ENCODE measurements at regions not wholly inside any gene's neighbourhood (a gene's known extent, or its start where the extent isn't known, plus 50 kb on each side); places are given as distances from the start of the nearest gene placed in this dataset.

- TF ChIP-seq ZNF780A (CRISPR knock-in tag; IDR thresholded peaks at IDR 0.05) = no peak
- TF ChIP-seq, protein P1, sequence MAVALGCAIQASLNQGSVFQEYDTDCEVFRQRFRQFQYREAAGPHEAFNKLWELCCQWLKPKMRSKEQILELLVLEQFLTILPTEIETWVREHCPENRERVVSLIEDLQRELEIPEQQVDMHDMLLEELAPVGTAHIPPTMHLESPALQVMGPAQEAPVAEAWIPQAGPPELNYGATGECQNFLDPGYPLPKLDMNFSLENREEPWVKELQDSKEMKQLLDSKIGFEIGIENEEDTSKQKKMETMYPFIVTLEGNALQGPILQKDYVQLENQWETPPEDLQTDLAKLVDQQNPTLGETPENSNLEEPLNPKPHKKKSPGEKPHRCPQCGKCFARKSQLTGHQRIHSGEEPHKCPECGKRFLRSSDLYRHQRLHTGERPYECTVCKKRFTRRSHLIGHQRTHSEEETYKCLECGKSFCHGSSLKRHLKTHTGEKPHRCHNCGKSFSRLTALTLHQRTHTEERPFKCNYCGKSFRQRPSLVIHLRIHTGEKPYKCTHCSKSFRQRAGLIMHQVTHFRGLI (CRISPR knock-in tag; IDR thresholded peaks at IDR 0.05) = no peak
- TF ChIP-seq, protein P2, sequence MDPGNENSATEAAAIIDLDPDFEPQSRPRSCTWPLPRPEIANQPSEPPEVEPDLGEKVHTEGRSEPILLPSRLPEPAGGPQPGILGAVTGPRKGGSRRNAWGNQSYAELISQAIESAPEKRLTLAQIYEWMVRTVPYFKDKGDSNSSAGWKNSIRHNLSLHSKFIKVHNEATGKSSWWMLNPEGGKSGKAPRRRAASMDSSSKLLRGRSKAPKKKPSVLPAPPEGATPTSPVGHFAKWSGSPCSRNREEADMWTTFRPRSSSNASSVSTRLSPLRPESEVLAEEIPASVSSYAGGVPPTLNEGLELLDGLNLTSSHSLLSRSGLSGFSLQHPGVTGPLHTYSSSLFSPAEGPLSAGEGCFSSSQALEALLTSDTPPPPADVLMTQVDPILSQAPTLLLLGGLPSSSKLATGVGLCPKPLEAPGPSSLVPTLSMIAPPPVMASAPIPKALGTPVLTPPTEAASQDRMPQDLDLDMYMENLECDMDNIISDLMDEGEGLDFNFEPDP (CRISPR knock-in tag; IDR thresholded peaks at IDR 0.05) = no peak
Measured at GRCh38 chr12:33283054-33283453, 156.6 kb downstream of the SYT10 start (continued).

DNA sequence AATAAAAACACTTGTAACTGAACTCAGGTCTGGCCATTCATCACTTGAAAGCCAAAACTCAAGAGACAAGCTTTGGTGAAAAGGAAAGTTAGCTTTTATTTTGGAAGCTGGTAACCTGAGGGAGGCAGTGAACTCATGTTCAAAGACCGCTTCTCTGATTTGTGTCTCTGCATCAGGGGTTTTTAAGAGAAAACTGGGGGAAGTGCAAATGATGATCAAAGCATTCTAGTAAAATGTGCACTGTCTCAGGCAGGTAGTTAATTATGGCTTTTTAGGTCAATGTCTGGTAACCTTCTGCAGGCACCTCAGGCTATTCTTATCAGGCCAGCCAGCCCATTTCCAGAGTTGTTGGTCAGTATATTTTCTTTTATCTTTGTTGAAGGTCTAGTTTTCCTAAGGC lies 162.2 kb downstream of the SYT10 start:
- WGBS (ENCODE audit: insufficient coverage, low coverage, missing lambda C conversion rate) = 8% methylated on average over 1 of the region's 1 CpG
- ChIA-PET POLR2A (no interaction called here), CTCF (ENCODE audit: low intra/inter-chr PET ratio) (no interaction called here)
- Histone ChIP-seq H2AFZ (ENCODE audit: low read depth, low read length) (no peak overlapping the region), H3K79me2 (ENCODE audit: control insufficient read depth, insufficient read depth, low read length) (no peaks in the 10 kb centered on the region), H3K4me3 (no peak overlapping the region), H3K36me3 (ENCODE audit: control insufficient read depth, insufficient read depth, low read length) (no peaks in the 10 kb centered on the region), H3K27ac (ENCODE audit: extremely low read depth, low read depth, low read length) (no peak overlapping the region), H3K9me1 (ENCODE audit: control insufficient read depth, insufficient read depth, low read length) (no peaks in the 10 kb centered on the region), H3K9me3 (replicated peaks; ENCODE audit: control insufficient read depth, insufficient read depth, low read depth, low read length) (no peaks in the 10 kb centered on the region), H3K4me2 (ENCODE audit: insufficient read depth, low read length) (no peak overlapping the region), H3K27me3 (ENCODE audit: control insufficient read depth in 2 of 2, insufficient read depth in 2 of 2, low read length in 2 of 2) (no peaks in the 10 kb centered on the region), H3K9ac (ENCODE audit: insufficient read depth in 1 of 2, low read depth in 2 of 2, low read length in 2 of 2) (no peak overlapping the region), H4K20me1 (replicated peaks; ENCODE audit: control insufficient read depth, insufficient read depth, low read length) (no peaks in the 10 kb centered on the region), H3K4me1 (replicated peaks in 1 of 2; ENCODE audit: control insufficient read depth in 2 of 2, insufficient read depth in 2 of 2, low read length in 2 of 2) (no peaks in the 10 kb centered on the region)
- TF ChIP-seq ZNF263 (CRISPR knock-in tag; IDR thresholded peaks at IDR 0.05; ENCODE audit: borderline replicate concordance) (no peak), CSDE1 (IDR thresholded peaks at IDR 0.05) (no peak), HES1 (IDR thresholded peaks at IDR 0.05; ENCODE audit: low read depth) (no peak), ZNF589 (CRISPR knock-in tag; IDR thresholded peaks at IDR 0.05; ENCODE audit: low read depth) (no peak), DPF2 (IDR thresholded peaks at IDR 0.05) (no peak), BCL6 (CRISPR knock-in tag; IDR thresholded peaks at IDR 0.05) (no peak), ZSCAN32 (CRISPR knock-in tag; IDR thresholded peaks at IDR 0.05) (no peak), ARID1B (IDR thresholded peaks at IDR 0.05) (no peak), ZFP1 (CRISPR knock-in tag; IDR thresholded peaks at IDR 0.05) (no peak), TEAD1 (CRISPR knock-in tag; IDR thresholded peaks at IDR 0.05) (no peak), NFIC (IDR thresholded peaks at IDR 0.05) (no peak), SIN3A (IDR thresholded peaks at IDR 0.05; ENCODE audit: borderline replicate concordance in 2 of 2, control insufficient read depth in 1 of 2, low read depth in 2 of 2, low read length in 2 of 2) (no peak)
- TF ChIP-seq, protein P3, sequence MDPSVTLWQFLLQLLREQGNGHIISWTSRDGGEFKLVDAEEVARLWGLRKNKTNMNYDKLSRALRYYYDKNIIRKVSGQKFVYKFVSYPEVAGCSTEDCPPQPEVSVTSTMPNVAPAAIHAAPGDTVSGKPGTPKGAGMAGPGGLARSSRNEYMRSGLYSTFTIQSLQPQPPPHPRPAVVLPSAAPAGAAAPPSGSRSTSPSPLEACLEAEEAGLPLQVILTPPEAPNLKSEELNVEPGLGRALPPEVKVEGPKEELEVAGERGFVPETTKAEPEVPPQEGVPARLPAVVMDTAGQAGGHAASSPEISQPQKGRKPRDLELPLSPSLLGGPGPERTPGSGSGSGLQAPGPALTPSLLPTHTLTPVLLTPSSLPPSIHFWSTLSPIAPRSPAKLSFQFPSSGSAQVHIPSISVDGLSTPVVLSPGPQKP (CRISPR knock-in tag; IDR thresholded peaks at IDR 0.05) = no peak
- FAIRE-seq = no peak
- in situ Hi-C loops (cut with MboI) = no loop called here
- ATAC-seq = no peak
- intact Hi-C loops (cut with micrococcal nuclease) = no loop called here
- no TSS peak for BruUV-seq (replicated peaks)
- no peak for DNase-seq (ENCODE audit: extremely low read depth in 1 of 4, low spot score in 3 of 4)

Data from K562 (cell line).